Endothelial cell of umbilical vein (primary cell): ENCODE measurements at regions not wholly inside any gene's neighbourhood (a gene's known extent, or its start where the extent isn't known, plus 50 kb on each side); places are given as distances from the start of the nearest gene placed in this dataset.

Source experiments
- JUN ChIP-seq: IDR thresholded peaks from 2 replicates; pipeline ENCODE4 v1.6.1; 2011; ENCODE audit warnings: borderline replicate concordance, low read depth; ENCODE audit not compliant: insufficient read length, insufficient read depth
- POLR2A ChIP-seq: IDR thresholded peaks from 2 replicates; pipeline ENCODE4 v1.6.1; 2012; ENCODE audit warnings: low read depth, mild to moderate bottlenecking, control low read depth, low read length
- POLR2AphosphoS5 ChIP-seq: IDR thresholded peaks from 2 replicates; pipeline ENCODE4 v1.6.1; 2012; ENCODE audit warnings: low read depth, mild to moderate bottlenecking, control low read depth, low read length, moderate library complexity; ENCODE audit not compliant: insufficient read depth
- TF ChIP-seq, protein P1 (sequence below), 2 donors: IDR thresholded peaks; 1 replicate in 1 of 2; 2 replicates in 1 of 2; pipeline ENCODE4 v1.5.1; 2011; ENCODE audit warnings: low read length in 2 of 2, mild to moderate bottlenecking in 2 of 2, moderate library complexity in 2 of 2, control low read depth in 1 of 2, inconsistent platforms in 1 of 2, low read depth in 1 of 2; ENCODE audit not compliant: insufficient read depth in 1 of 2; ENCODE audit errors: extremely low read depth in 1 of 2
- TF ChIP-seq, protein P2 (sequence below): IDR thresholded peaks from 2 replicates; pipeline ENCODE4 v1.6.1; 2011; ENCODE audit not compliant: insufficient read depth, insufficient read length

DNA sequence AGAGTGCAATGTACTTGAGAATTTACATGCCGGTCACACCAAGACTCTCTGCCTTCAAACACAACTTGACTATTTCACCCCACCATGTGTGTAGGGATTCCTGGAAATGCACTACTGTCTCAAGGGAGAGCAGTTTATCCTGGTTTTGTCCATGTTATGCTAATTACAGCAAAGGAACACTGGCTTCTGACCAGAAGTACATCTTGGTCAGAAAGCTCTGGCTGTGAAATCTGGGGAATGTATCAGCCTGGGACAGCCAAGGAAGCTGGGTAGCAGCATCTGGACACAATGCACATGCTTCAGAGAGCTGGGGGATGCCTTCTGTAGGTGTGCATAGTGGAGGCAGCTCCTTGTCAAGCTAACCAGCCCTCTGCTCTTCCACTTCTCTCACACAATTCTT is 1432.6 kb upstream of the TENM3 start:
- TF ChIP-seq POLR2A: no peak
- TF ChIP-seq, protein P1, sequence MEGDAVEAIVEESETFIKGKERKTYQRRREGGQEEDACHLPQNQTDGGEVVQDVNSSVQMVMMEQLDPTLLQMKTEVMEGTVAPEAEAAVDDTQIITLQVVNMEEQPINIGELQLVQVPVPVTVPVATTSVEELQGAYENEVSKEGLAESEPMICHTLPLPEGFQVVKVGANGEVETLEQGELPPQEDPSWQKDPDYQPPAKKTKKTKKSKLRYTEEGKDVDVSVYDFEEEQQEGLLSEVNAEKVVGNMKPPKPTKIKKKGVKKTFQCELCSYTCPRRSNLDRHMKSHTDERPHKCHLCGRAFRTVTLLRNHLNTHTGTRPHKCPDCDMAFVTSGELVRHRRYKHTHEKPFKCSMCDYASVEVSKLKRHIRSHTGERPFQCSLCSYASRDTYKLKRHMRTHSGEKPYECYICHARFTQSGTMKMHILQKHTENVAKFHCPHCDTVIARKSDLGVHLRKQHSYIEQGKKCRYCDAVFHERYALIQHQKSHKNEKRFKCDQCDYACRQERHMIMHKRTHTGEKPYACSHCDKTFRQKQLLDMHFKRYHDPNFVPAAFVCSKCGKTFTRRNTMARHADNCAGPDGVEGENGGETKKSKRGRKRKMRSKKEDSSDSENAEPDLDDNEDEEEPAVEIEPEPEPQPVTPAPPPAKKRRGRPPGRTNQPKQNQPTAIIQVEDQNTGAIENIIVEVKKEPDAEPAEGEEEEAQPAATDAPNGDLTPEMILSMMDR (IDR thresholded peaks at IDR 0.05; ENCODE audit: extremely low read depth in 1 of 2, insufficient read depth in 1 of 2, low read depth in 1 of 2, low read length in 2 of 2): no peak
- no peak for TF ChIP-seq POLR2AphosphoS5
- TF ChIP-seq, protein P2, sequence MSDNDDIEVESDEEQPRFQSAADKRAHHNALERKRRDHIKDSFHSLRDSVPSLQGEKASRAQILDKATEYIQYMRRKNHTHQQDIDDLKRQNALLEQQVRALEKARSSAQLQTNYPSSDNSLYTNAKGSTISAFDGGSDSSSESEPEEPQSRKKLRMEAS: no peak
- TF ChIP-seq JUN: no peak
